Nephron progenitor cell (in vitro differentiated cells): ENCODE measurements at regions not wholly inside any gene's neighbourhood (a gene's known extent, or its start where the extent isn't known, plus 50 kb on each side); places are given as distances from the start of the nearest gene placed in this dataset.

Source experiments
- DNase-seq: peaks from one replicate; pipeline ENCODE4 v3.0.0; 2021
- H3K27ac Mint-ChIP-seq: 2 replicates; pipeline ENCODE4 v1.8.0; 2021; ENCODE audit warnings: mild to moderate bottlenecking, moderate library complexity, mixed read lengths
- H3K27me3 Mint-ChIP-seq: 2 replicates; pipeline ENCODE4 v1.8.0; 2021; ENCODE audit warnings: mild to moderate bottlenecking, low read depth, mixed read lengths; ENCODE audit not compliant: poor library complexity
- H3K36me3 Mint-ChIP-seq: 2 replicates; pipeline ENCODE4 v1.8.0; 2021; ENCODE audit warnings: low read depth, mixed read lengths
- H3K4me1 Mint-ChIP-seq: 2 replicates; pipeline ENCODE4 v1.8.0; 2021; ENCODE audit warnings: mixed read lengths
- H3K4me3 Mint-ChIP-seq: 2 replicates; pipeline ENCODE4 v1.8.0; 2021; ENCODE audit warnings: mild to moderate bottlenecking, moderate library complexity, mixed read lengths
- H3K9me3 Mint-ChIP-seq: 2 replicates; pipeline ENCODE4 v1.8.0; 2021; ENCODE audit warnings: mild to moderate bottlenecking, moderate library complexity, mixed read lengths
- CTCF ChIP-seq: fragments of 200-600 bp; sonication (generic); IDR thresholded peaks from 2 replicates; pipeline ENCODE4 v1.5.0; 2021; ENCODE audit warnings: antibody characterized with exemption

- no peak for TF ChIP-seq CTCF
- Mint-ChIP-seq H3K4me3 (no peak overlapping the region), H3K4me1 (no peaks in the 10 kb centered on the region), H3K27ac (no peak overlapping the region), H3K9me3 (no peaks in the 10 kb centered on the region), H3K27me3 (peaks cover 3% of the 10 kb centered on the region), H3K36me3 (no peaks in the 10 kb centered on the region)
- DNase-seq = no peak
Measured at GRCh38 chr17:52790359-52790955, 631.9 kb upstream of the CA10 start.

GRCh38 chr17:52789829-52790228 lies 631.3 kb upstream of the CA10 start:
- no peak overlapping the region for H3K4me3 Mint-ChIP-seq
- DNase-seq = no peak
- H3K27me3 Mint-ChIP-seq = peaks cover 3% of the 10 kb centered on the region
- TF ChIP-seq CTCF = no peak
- no peaks in the 10 kb centered on the region for H3K9me3 Mint-ChIP-seq
- no peaks in the 10 kb centered on the region for H3K4me1 Mint-ChIP-seq
- no peak overlapping the region for H3K27ac Mint-ChIP-seq
- no peaks in the 10 kb centered on the region for H3K36me3 Mint-ChIP-seq

- Mint-ChIP-seq H3K4me1 (no peaks in the 10 kb centered on the region), H3K4me3 (no peak overlapping the region), H3K9me3 (no peaks in the 10 kb centered on the region), H3K27me3 (peaks cover 5% of the 10 kb centered on the region), H3K27ac (no peak overlapping the region), H3K36me3 (no peaks in the 10 kb centered on the region)
- TF ChIP-seq CTCF = no peak
- DNase-seq = no peak
Measured at GRCh38 chr17:52776234-52776633, 617.7 kb upstream of the CA10 start.

GRCh38 chr17:52762794-52763167 lies 604.3 kb upstream of the CA10 start:
- no peak overlapping the region for H3K4me3 Mint-ChIP-seq
- no peak overlapping the region for H3K27ac Mint-ChIP-seq
- H3K4me1 Mint-ChIP-seq = no peaks in the 10 kb centered on the region
- no peak for TF ChIP-seq CTCF
- peaks cover 24% of the 10 kb centered on the region for H3K9me3 Mint-ChIP-seq
- no peaks in the 10 kb centered on the region for H3K36me3 Mint-ChIP-seq
- peaks cover 9% of the 10 kb centered on the region for H3K27me3 Mint-ChIP-seq
- no peak for DNase-seq

- Mint-ChIP-seq H3K27ac (no peak overlapping the region), H3K4me1 (no peaks in the 10 kb centered on the region), H3K4me3 (no peak overlapping the region), H3K36me3 (no peaks in the 10 kb centered on the region), H3K27me3 (peaks cover 9% of the 10 kb centered on the region), H3K9me3 (peaks cover 24% of the 10 kb centered on the region)
- no peak for TF ChIP-seq CTCF
- DNase-seq = no peak
Measured at GRCh38 chr17:52762147-52762793, 603.8 kb upstream of the CA10 start.

- Mint-ChIP-seq H3K27me3 (peaks cover 4% of the 10 kb centered on the region), H3K36me3 (no peaks in the 10 kb centered on the region), H3K4me1 (no peaks in the 10 kb centered on the region), H3K27ac (no peak overlapping the region), H3K9me3 (peaks cover 19% of the 10 kb centered on the region), H3K4me3 (no peak overlapping the region)
- no peak for TF ChIP-seq CTCF
- DNase-seq = no peak
Measured at GRCh38 chr17:52759864-52760263, 601.4 kb upstream of the CA10 start.
